GM12891 (cell line): ENCODE measurements at regions not wholly inside any gene's neighbourhood (a gene's known extent, or its start where the extent isn't known, plus 50 kb on each side); places are given as distances from the start of the nearest gene placed in this dataset.
"Not testable (repeated sequence)": the region's sequence is repeated elsewhere in the genome, so short reads cannot be mapped to it uniquely, and the experiment has no call there.

ENCODE experiments used
- DNase-seq: peaks from one replicate; pipeline ENCODE4 v3.0.0; 2011; ENCODE audit warnings: low spot score; ENCODE audit not compliant: insufficient read length
- FAIRE-seq: peaks from 2 replicates; lab custom pipeline; 2011; peaks lifted over from hg19 to GRCh38; lab: Jason Lieb, UNC
- PAX5 ChIP-seq: IDR thresholded peaks from 2 replicates; pipeline ENCODE4 v1.6.1; 2011; ENCODE audit warnings: low read length, moderate library complexity, mild to moderate bottlenecking; ENCODE audit not compliant: insufficient read depth, severe bottlenecking
- POLR2A ChIP-seq: IDR thresholded peaks from 2 replicates; pipeline ENCODE4 v1.6.1; 2011; ENCODE audit warnings: low read depth, low read length, control low read depth
- POLR2AphosphoS5 ChIP-seq: IDR thresholded peaks from 2 replicates; pipeline ENCODE4 v1.6.1; 2011; ENCODE audit warnings: low read depth, low read length, control low read depth
- POU2F2 ChIP-seq: IDR thresholded peaks from 2 replicates; pipeline ENCODE4 v1.6.1; 2011; ENCODE audit warnings: low read depth, mild to moderate bottlenecking, control low read depth, low read length, moderate library complexity
- SPI1 ChIP-seq: IDR thresholded peaks from 2 replicates; pipeline ENCODE4 v1.6.1; 2011; ENCODE audit warnings: low read depth, low read length, control low read depth
- TAF1 ChIP-seq: IDR thresholded peaks from 2 replicates; pipeline ENCODE4 v1.6.1; 2011; ENCODE audit warnings: low read depth, low read length, control low read depth

- no peak for DNase-seq
- TF ChIP-seq PAX5, result no peak
- no peak for TF ChIP-seq SPI1
- no peak for TF ChIP-seq TAF1
- no peak for TF ChIP-seq POLR2A
- no peak for FAIRE-seq
Measured at GRCh38 chr18:58805467-58806187, 59.0 kb upstream of the ZNF532 start.

DNA sequence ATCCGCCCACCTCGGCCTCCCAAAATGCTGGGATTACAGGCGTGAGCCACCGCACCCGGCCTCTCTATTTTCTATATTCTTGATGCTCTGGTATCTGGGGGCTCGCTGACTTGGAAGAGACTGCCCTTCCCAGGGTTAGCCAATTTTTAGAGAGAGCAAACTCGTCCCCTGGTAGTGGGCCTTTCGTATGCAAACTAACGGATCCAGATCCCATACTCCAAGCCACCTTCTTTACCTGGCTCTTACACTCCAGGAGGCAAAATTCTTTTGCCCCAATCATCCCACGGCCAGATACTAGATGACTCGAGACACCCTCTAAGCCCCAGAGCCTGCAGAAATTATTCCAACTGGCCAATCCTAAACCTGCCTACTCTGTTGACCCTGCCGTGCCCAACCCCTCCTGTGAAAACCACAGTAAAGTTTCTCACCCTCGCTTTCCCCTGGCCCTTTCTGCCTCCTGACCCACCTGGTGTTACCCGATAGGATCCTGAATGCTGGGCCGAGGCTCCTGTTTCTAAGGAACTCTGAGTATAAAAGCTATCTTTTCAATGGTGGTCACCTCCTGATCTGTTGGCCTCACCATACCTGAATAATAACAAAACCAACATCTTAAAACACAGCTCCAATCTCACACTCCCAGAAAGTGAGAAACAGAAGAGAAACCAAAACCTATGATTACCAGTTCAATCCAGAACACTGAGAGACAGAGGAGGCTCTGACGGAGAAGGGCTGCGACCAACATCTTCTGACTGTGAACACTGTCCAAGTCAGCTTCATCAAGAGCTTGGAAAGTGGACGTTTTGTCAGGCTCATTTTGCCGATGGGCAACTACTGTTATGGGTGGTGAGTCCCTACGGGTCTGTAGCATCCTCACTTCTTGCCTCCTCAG, 57.6 kb upstream of the ZNF532 start:
- no peak for TF ChIP-seq POLR2AphosphoS5
- TF ChIP-seq POU2F2, result no peak
- no peak for TF ChIP-seq PAX5
- TF ChIP-seq TAF1, result no peak
- no peak for TF ChIP-seq POLR2A
- TF ChIP-seq SPI1, result no peak
- peak; percentile 68 for FAIRE-seq

GRCh38 chr18:58807766-58808165, 56.9 kb upstream of the ZNF532 start:
- DNase-seq, result no peak
- TF ChIP-seq SPI1, result no peak
- no peak for TF ChIP-seq POLR2A
- no peak for TF ChIP-seq POLR2AphosphoS5
- TF ChIP-seq TAF1, result no peak
- no peak for TF ChIP-seq PAX5
- no peak for TF ChIP-seq POU2F2
- no peak for FAIRE-seq

More for the DNA sequence above, 57.6 kb upstream of the ZNF532 start:
- peak; percentile 49 for DNase-seq

DNA sequence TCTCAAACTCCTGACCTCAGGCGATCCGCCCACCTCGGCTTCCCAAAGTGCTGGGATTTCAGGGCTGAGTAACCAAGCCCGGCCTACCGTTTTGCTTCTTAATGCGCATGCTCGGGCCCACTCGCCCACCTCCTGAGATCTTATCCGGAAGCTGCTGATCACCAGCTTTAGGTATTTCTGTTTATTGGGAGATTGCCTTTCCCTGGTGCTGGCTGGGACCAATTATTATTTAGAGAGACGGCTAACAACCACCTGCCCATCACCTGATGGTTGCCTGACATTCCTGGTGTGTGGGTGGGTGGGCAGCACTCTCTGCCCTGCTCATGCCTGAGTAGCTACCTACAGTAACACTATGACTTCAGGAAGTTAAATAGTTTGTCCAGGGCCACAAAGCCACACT, 56.3 kb upstream of the ZNF532 start:
- FAIRE-seq, result no peak
- DNase-seq, result no peak
- TF ChIP-seq TAF1 (no peak), POLR2A (no peak), POU2F2 (no peak)

DNA sequence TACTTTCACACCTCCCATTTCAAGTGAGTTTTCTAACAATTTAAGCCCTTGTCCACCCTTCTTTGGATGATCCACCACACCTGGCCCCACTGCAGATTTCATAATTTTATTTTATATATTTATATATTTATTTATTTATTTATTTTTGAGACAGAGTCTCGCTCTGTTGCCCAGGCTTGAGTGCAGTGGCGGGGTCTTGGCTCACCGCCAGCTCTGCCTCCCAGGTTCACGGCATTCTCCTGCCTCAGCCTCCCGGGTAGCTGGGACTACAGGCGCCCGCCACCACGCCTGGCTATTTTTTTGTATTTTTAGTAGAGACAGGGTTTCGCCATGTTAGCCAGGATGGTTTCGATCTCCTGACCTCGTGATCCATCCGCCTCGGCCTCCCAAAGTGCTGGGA, 52.8 kb upstream of the ZNF532 start:
- not testable (repeated sequence) for DNase-seq, FAIRE-seq

DNA sequence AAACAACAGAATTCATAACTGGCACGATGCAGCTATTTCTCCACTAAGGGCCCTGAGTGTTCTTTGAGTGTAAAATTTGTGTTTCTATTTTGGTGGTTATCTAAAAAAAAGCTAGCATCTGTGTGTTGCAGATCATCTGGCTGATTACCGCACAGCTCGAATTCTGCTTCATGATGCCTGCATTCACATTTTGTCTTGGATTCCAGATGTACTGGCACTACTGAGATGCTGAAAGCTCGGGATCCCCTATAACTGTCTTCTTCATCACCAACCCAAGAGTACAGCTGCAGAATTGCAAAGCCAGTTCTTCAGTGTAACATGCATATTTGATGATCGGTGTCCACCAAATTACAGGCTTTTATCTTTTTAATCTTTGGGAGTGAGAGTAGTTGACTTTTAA, 51.6 kb upstream of the ZNF532 start:
- FAIRE-seq (no peak), DNase-seq (no peak)
- TF ChIP-seq POU2F2 (no peak), TAF1 (no peak), SPI1 (no peak), POLR2A (no peak), PAX5 (no peak), POLR2AphosphoS5 (no peak)

- no peak for DNase-seq
- no peak for FAIRE-seq
- TF ChIP-seq POLR2AphosphoS5, result no peak
- TF ChIP-seq SPI1, result no peak
Measured at GRCh38 chr18:58813561-58814225, 51.0 kb upstream of the ZNF532 start.

DNA sequence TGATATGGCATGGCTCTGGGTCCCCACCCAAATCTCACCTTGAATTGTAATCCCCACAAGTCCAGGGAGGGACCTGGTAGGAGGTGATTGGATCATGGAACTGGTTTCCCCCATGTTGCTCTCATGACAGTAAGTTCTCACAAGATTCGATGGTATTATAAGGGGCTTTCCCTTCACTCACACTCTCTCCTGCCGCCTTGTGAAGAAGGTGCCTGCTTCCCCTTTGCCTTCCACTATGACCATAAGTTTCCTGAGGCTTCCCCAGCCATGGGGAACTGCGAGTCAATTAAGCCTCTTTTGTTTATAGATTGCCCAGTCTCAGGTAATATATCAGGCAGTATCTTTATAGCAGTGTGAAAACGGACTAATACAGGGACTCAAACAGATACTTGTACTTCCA, 50.4 kb upstream of the ZNF532 start:
- DNase-seq (no peak), FAIRE-seq (no peak)
- no peak for TF ChIP-seq POU2F2
- no peak for TF ChIP-seq TAF1
- TF ChIP-seq POLR2A, result no peak
- no peak for TF ChIP-seq PAX5
- no peak for TF ChIP-seq POLR2AphosphoS5
- TF ChIP-seq SPI1, result no peak
